ENCODE measurements at regions not wholly inside any gene's neighbourhood (a gene's known extent, or its start where the extent isn't known, plus 50 kb on each side); places are given as distances from the start of the nearest gene placed in this dataset.

- no peak for TF ChIP-seq CTCF (IDR thresholded peaks at IDR 0.05; ENCODE audit: low read depth, low read length, poor library complexity, severe bottlenecking)
- TF ChIP-seq EZH2phosphoT487 (IDR thresholded peaks at IDR 0.05; ENCODE audit: borderline replicate concordance, low read length) = no peak
Measured at GRCh38 chr6:115873901-115874300, 186.8 kb downstream of the FRK start.
